ENCODE measurements at regions not wholly inside any gene's neighbourhood (a gene's known extent, or its start where the extent isn't known, plus 50 kb on each side); places are given as distances from the start of the nearest gene placed in this dataset.

- TF ChIP-seq, protein P1, sequence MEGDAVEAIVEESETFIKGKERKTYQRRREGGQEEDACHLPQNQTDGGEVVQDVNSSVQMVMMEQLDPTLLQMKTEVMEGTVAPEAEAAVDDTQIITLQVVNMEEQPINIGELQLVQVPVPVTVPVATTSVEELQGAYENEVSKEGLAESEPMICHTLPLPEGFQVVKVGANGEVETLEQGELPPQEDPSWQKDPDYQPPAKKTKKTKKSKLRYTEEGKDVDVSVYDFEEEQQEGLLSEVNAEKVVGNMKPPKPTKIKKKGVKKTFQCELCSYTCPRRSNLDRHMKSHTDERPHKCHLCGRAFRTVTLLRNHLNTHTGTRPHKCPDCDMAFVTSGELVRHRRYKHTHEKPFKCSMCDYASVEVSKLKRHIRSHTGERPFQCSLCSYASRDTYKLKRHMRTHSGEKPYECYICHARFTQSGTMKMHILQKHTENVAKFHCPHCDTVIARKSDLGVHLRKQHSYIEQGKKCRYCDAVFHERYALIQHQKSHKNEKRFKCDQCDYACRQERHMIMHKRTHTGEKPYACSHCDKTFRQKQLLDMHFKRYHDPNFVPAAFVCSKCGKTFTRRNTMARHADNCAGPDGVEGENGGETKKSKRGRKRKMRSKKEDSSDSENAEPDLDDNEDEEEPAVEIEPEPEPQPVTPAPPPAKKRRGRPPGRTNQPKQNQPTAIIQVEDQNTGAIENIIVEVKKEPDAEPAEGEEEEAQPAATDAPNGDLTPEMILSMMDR (IDR thresholded peaks at IDR 0.05), result no peak
- DNase-seq (no peak), ATAC-seq (no peak)
- no peaks in the 10 kb centered on the region for H3K4me1 ChIP-seq
- H3K9me3 ChIP-seq, result no peaks in the 10 kb centered on the region
- H3K27ac ChIP-seq, result no peak overlapping the region
- no peaks in the 10 kb centered on the region for H3K36me3 ChIP-seq
- intact Hi-C loops (cut with DNase I), result no loop called here
- no peak overlapping the region for H3K4me3 ChIP-seq
- no peaks in the 10 kb centered on the region for H3K27me3 ChIP-seq
These were observed 161.7 kb upstream of the BCL6 start for GRCh38 chr3:187906920-187907319.

GRCh38 chr3:187909866-187910265, 164.6 kb upstream of the BCL6 start:
- TF ChIP-seq, protein P1 (IDR thresholded peaks at IDR 0.05), result no peak
- DNase-seq, result no peak
- Histone ChIP-seq H3K36me3 (no peaks in the 10 kb centered on the region), H3K4me3 (no peak overlapping the region), H3K27me3 (no peaks in the 10 kb centered on the region), H3K4me1 (peaks cover 0 to under 1% of the 10 kb centered on the region in 2 donors), H3K27ac (no peak overlapping the region), H3K9me3 (no peaks in the 10 kb centered on the region)
- intact Hi-C loops (cut with DNase I), result no loop called here
- no peak for ATAC-seq

DNA sequence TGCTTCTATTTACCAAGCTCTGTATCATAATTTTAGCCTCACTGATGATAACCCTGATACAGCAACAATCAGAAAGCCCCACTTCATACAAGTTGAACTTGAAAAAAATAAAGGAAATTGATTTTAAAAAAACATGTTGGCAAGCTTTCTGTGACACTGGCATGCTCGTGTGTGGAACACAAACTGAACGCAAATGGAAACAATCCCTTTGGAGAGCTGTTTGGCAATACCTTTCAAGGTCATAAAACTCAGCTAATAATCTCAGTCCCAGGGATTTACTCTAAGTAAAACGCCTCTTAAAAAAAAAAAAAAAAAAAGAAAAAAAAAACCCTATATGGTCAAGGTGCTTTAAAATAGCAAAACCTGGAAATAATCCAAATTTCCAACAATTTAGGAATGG, 166.7 kb upstream of the BCL6 start:
- no peaks in the 10 kb centered on the region for H3K27me3 ChIP-seq
- no peaks in the 10 kb centered on the region for H3K36me3 ChIP-seq
- intact Hi-C loops (cut with DNase I), result no loop called here
- no peak for DNase-seq
- peaks cover 0 to 15% of the 10 kb centered on the region in 2 donors for H3K4me1 ChIP-seq
- H3K27ac ChIP-seq, result no peak overlapping the region
- ATAC-seq, result no peak
- H3K4me3 ChIP-seq, result no peak overlapping the region
- H3K9me3 ChIP-seq, result no peaks in the 10 kb centered on the region
- TF ChIP-seq, protein P1 (IDR thresholded peaks at IDR 0.05), result no peak

- Histone ChIP-seq H3K9me3 (no peaks in the 10 kb centered on the region), H3K4me1 (peaks cover 0 to 27% of the 10 kb centered on the region in 2 donors), H3K27ac (no peak overlapping the region), H3K36me3 (no peaks in the 10 kb centered on the region), H3K4me3 (no peak overlapping the region), H3K27me3 (no peaks in the 10 kb centered on the region)
- DNase-seq (no peak), ATAC-seq (no peak)
- intact Hi-C loops (cut with DNase I), result no loop called here
- TF ChIP-seq, protein P1 (IDR thresholded peaks at IDR 0.05), result no peak
These were observed 168.4 kb upstream of the BCL6 start for GRCh38 chr3:187913617-187914033.

DNA sequence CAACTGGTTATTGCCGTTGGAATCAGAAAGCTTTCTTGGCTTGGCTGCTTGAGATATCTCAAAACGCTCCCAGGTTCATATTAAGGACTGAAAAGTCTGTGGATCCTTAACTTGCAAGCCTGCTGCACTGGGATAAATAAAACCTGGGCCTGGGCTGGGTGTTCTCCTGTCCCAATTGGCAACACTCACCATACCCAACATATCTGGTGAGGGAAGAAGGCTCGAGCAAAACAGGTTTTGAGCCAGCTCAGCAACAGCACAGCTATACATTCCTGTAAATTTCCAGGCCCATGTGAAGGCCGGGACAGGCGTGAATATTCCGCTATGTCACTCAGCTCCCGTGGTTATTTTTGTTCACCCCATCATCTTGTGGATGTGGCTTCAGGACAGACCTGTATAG, 169.0 kb upstream of the BCL6 start:
- no peaks in the 10 kb centered on the region for H3K36me3 ChIP-seq
- no peak overlapping the region for H3K4me3 ChIP-seq
- no peak for ATAC-seq
- H3K9me3 ChIP-seq, result no peaks in the 10 kb centered on the region
- H3K27me3 ChIP-seq, result no peaks in the 10 kb centered on the region
- peak overlapping the region in 1 of 2 donors; percentile 14 for H3K27ac ChIP-seq
- intact Hi-C loops (cut with DNase I), result no loop called here
- peaks cover 0 to 33% of the 10 kb centered on the region in 2 donors for H3K4me1 ChIP-seq
- no peak for DNase-seq
- TF ChIP-seq, protein P1 (IDR thresholded peaks at IDR 0.05), result no peak
